ENCODE measurements at regions not wholly inside any gene's neighbourhood (a gene's known extent, or its start where the extent isn't known, plus 50 kb on each side); places are given as distances from the start of the nearest gene placed in this dataset.

- Histone ChIP-seq H3K4me3 (ENCODE audit: low read length) (no peak overlapping the region), H3F3A (ENCODE audit: control insufficient read depth, insufficient read depth) (no peaks in the 10 kb centered on the region), H3K4me2 (ENCODE audit: low read length) (no peak overlapping the region), H3K27ac (ENCODE audit: low read depth, low read length) (no peak overlapping the region), H4K20me1 (ENCODE audit: control insufficient read depth, insufficient read depth, low read depth, low read length) (no peaks in the 10 kb centered on the region), H3K9me3 (ENCODE audit: control insufficient read depth, insufficient read depth, low read length) (no peaks in the 10 kb centered on the region), H3K9me2 (replicated peaks; ENCODE audit: control insufficient read depth, low read length) (no peaks in the 10 kb centered on the region), H3K79me2 (ENCODE audit: control insufficient read depth, low read length) (no peaks in the 10 kb centered on the region), H3K4me1 (ENCODE audit: control insufficient read depth, low read length) (no peaks in the 10 kb centered on the region), H3K27me3 (ENCODE audit: control insufficient read depth, low read length) (no peaks in the 10 kb centered on the region), H3K36me3 (ENCODE audit: control insufficient read depth, low read length) (no peaks in the 10 kb centered on the region)
- TF ChIP-seq, protein P1, sequence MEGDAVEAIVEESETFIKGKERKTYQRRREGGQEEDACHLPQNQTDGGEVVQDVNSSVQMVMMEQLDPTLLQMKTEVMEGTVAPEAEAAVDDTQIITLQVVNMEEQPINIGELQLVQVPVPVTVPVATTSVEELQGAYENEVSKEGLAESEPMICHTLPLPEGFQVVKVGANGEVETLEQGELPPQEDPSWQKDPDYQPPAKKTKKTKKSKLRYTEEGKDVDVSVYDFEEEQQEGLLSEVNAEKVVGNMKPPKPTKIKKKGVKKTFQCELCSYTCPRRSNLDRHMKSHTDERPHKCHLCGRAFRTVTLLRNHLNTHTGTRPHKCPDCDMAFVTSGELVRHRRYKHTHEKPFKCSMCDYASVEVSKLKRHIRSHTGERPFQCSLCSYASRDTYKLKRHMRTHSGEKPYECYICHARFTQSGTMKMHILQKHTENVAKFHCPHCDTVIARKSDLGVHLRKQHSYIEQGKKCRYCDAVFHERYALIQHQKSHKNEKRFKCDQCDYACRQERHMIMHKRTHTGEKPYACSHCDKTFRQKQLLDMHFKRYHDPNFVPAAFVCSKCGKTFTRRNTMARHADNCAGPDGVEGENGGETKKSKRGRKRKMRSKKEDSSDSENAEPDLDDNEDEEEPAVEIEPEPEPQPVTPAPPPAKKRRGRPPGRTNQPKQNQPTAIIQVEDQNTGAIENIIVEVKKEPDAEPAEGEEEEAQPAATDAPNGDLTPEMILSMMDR (IDR thresholded peaks at IDR 0.05; ENCODE audit: low read depth, low read length, poor library complexity, severe bottlenecking) = no peak
- TF ChIP-seq EZH2phosphoT487 (IDR thresholded peaks at IDR 0.05; ENCODE audit: borderline replicate concordance, low read length) = no peak
These were observed 860.0 kb downstream of the RPS29 start for GRCh38 chr14:48726080-48726642.

GRCh38 chr14:48725051-48725734 is 861.0 kb downstream of the RPS29 start:
- no peaks in the 10 kb centered on the region for H4K20me1 ChIP-seq (ENCODE audit: control insufficient read depth, insufficient read depth, low read depth, low read length)
- H3F3A ChIP-seq (ENCODE audit: control insufficient read depth, insufficient read depth) = no peaks in the 10 kb centered on the region
- H3K27me3 ChIP-seq (ENCODE audit: control insufficient read depth, low read length) = no peaks in the 10 kb centered on the region
- no peak for TF ChIP-seq EZH2phosphoT487 (IDR thresholded peaks at IDR 0.05; ENCODE audit: borderline replicate concordance, low read length)
- TF ChIP-seq, protein P1 (IDR thresholded peaks at IDR 0.05; ENCODE audit: low read depth, low read length, poor library complexity, severe bottlenecking) = no peak
- H3K79me2 ChIP-seq (ENCODE audit: control insufficient read depth, low read length) = no peaks in the 10 kb centered on the region
- H3K4me2 ChIP-seq (ENCODE audit: low read length) = no peak overlapping the region
- H3K27ac ChIP-seq (ENCODE audit: low read depth, low read length) = no peak overlapping the region
- no peaks in the 10 kb centered on the region for H3K9me3 ChIP-seq (ENCODE audit: control insufficient read depth, insufficient read depth, low read length)
- no peaks in the 10 kb centered on the region for H3K9me2 ChIP-seq (replicated peaks; ENCODE audit: control insufficient read depth, low read length)
- H3K4me1 ChIP-seq (ENCODE audit: control insufficient read depth, low read length) = no peaks in the 10 kb centered on the region
- H3K4me3 ChIP-seq (ENCODE audit: low read length) = no peak overlapping the region
- H3K36me3 ChIP-seq (ENCODE audit: control insufficient read depth, low read length) = no peaks in the 10 kb centered on the region

GRCh38 chr14:48723841-48724495 is 862.2 kb downstream of the RPS29 start:
- Histone ChIP-seq H3K27me3 (ENCODE audit: control insufficient read depth, low read length) (no peaks in the 10 kb centered on the region), H4K20me1 (ENCODE audit: control insufficient read depth, insufficient read depth, low read depth, low read length) (no peaks in the 10 kb centered on the region), H3K9me3 (ENCODE audit: control insufficient read depth, insufficient read depth, low read length) (no peaks in the 10 kb centered on the region), H3K4me1 (ENCODE audit: control insufficient read depth, low read length) (no peaks in the 10 kb centered on the region), H3K4me2 (ENCODE audit: low read length) (no peak overlapping the region), H3K79me2 (ENCODE audit: control insufficient read depth, low read length) (no peaks in the 10 kb centered on the region), H3K9me2 (replicated peaks; ENCODE audit: control insufficient read depth, low read length) (no peaks in the 10 kb centered on the region), H3K27ac (ENCODE audit: low read depth, low read length) (no peak overlapping the region), H3K4me3 (ENCODE audit: low read length) (no peak overlapping the region), H3F3A (ENCODE audit: control insufficient read depth, insufficient read depth) (no peaks in the 10 kb centered on the region), H3K36me3 (ENCODE audit: control insufficient read depth, low read length) (no peaks in the 10 kb centered on the region)
- TF ChIP-seq, protein P1 (IDR thresholded peaks at IDR 0.05; ENCODE audit: low read depth, low read length, poor library complexity, severe bottlenecking) = no peak
- no peak for TF ChIP-seq EZH2phosphoT487 (IDR thresholded peaks at IDR 0.05; ENCODE audit: borderline replicate concordance, low read length)
